CD4-positive, alpha-beta T cell treated with Interleukin-15 for 1 hour (primary cell): ENCODE measurements at regions not wholly inside any gene's neighbourhood (a gene's known extent, or its start where the extent isn't known, plus 50 kb on each side); places are given as distances from the start of the nearest gene placed in this dataset.

ENCODE experiments used
- DNase-seq: peaks from one replicate; pipeline ENCODE4 v3.0.0-alpha.2; 2020

DNA sequence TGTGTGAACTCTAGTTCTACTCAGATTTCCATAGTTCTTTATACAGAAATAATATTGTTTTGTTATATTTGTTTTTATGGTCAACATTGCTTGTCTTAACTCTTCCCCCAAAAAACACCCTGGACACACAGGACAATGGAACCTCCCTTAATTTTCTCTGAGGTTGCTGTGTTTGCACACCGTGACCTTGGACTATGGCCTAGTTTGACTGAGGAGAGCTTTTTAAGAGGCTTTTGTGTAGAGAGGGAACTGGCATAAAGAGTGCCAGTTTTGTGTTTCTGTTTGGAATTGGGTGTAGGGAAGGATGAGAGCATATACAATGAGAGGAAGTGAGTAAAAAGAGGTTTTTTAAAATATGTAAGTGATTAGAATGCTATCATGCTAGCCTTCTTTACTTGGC, 101.1 kb upstream of the MEF2C start:
- no peak for DNase-seq

- DNase-seq = no peak
Measured at GRCh38 chr5:88979726-88980125, 96.7 kb upstream of the MEF2C start.

- DNase-seq = no peak
Measured at GRCh38 chr5:88979244-88979643, 96.3 kb upstream of the MEF2C start.

DNA sequence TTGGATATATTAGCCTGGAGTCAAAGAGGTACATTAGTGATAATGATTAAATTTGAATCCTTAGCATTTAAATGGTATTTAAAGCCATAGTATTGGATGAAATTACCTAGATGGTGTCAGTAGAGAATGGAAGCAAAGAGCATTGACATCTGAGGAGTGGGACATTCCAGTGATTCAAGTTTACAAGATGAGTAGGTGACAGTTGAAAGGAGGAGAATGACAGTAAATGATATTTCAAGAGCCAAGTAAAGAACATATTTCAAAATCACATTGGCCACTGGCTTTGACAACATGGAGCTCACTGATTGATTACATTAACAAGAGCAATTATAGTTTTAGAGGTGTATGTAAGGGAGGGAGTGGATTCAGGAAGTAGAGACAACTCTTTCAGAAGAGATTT, 93.9 kb upstream of the MEF2C start:
- no peak for DNase-seq

- no peak for DNase-seq
Measured at GRCh38 chr5:88967633-88968585, 84.9 kb upstream of the MEF2C start.

GRCh38 chr5:88964831-88965230, 81.8 kb upstream of the MEF2C start:
- no peak for DNase-seq

DNA sequence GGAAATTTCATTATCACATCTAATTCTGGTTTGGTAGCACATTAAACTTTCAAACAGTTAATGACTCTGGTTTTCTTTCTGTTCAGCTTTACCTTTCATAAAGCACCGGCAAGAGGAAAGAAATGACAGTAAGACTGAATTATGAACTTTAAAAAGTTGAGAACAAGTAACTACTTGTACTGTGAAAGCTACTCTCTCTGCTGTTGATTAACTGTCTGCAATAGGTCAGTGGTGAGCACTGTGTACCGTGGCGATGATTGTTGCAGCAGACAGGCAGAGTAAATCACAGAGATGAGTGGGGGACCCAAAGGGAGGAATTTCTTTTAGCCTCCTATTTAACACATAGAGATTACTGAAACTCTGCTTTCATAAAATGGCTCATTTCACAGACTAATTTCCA, 74.0 kb upstream of the MEF2C start:
- no peak for DNase-seq

GRCh38 chr5:88956416-88956815, 73.4 kb upstream of the MEF2C start:
- no peak for DNase-seq

- DNase-seq = no peak
Measured at GRCh38 chr5:88955403-88955802, 72.4 kb upstream of the MEF2C start.

GRCh38 chr5:88954511-88954910, 71.5 kb upstream of the MEF2C start:
- DNase-seq = no peak

GRCh38 chr5:88952996-88953643, 70.1 kb upstream of the MEF2C start:
- no peak for DNase-seq

DNA sequence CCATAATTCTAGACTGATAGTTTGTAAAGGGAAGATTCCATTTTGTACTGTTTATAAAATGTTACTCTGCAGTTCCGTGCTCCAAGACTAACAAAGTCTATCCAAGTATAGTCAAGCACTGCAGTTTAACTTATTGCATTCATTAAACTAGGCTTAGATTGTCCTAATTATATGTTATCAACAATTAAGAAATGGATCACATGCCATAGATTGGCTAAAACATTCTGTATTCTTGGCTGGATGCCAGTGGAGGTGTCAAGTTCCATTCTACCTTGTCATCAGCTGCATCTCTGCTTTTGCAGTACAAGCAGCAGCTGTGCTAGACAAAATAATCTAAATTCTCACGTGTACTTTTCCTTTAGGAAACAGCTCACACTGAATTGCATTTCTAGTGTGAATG, 69.4 kb upstream of the MEF2C start:
- DNase-seq = no peak

- no peak for DNase-seq
Measured at GRCh38 chr5:88951457-88951856, 68.5 kb upstream of the MEF2C start.

GRCh38 chr5:88948746-88949600, 66.0 kb upstream of the MEF2C start:
- DNase-seq = no peak

- no peak for DNase-seq
Measured at GRCh38 chr5:88944751-88945531, 62.0 kb upstream of the MEF2C start.

- DNase-seq = no peak
Measured at GRCh38 chr5:88941581-88941980, 58.6 kb upstream of the MEF2C start.

- no peak for DNase-seq
Measured at GRCh38 chr5:88940713-88941112, 57.7 kb upstream of the MEF2C start.

GRCh38 chr5:88939300-88939699, 56.3 kb upstream of the MEF2C start:
- DNase-seq = no peak

DNA sequence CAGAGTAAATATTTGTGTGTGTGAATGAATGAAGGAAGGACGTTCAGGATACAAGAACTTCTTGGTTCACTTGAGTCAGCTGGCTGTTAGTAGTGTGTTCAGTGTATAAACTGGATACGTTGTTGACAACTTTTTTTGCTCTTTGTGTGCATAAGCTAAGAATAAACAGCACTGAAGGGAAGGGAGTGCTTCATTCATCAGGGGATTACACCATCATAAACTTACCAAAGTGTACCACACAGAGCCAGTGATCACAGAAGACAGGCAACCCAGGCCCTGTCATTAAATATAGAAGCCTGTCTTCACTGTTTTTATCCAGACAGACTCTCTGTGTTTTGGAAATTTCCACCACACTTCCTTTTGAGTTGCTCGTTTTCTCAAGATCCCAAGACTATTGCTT, 55.5 kb upstream of the MEF2C start:
- no peak for DNase-seq

DNA sequence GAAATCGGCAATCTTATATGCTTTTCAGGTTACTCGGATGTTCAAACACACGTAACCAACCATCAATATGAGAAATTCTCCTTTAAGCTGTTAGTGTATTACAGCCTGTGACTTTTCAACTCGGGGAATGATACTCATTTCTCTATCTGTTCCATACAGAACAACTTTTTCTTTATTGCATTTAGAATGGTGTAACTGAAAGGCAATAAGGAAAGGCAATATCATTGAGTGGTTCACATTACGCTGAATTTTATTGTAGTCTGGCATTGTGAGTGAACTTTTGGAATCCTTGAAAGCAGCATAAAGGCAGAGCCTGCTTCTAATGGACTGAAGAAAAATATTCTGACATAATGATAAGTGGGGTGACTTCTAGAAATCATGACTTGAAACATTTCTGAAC, 54.4 kb upstream of the MEF2C start:
- DNase-seq = no peak

DNA sequence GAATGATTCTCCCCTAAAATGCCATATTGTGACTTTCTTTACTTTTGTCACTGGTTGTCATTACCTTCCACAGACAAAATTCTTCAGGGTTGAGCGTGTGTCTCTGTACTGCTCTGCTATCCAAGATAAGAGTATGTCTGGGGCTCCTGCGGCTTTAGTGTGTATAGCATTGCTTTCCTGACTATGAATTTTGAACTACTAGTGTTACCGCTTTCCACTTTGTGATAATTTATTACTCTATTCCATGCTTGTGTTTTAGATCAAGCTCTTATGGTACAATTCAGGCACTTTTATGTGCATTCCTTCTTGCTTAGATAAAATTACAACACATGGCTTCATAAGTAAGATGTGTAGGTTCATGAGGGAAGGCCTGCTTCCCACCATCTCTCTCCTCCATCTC, 51.5 kb upstream of the MEF2C start:
- DNase-seq = no peak
